HK-2 (cell line): ENCODE measurements at regions not wholly inside any gene's neighbourhood (a gene's known extent, or its start where the extent isn't known, plus 50 kb on each side); places are given as distances from the start of the nearest gene placed in this dataset.

ENCODE experiments used
- DNase-seq: peaks from one replicate; pipeline ENCODE4 v3.0.0-alpha.2; 2018; ENCODE audit not compliant: unreplicated experiment

GRCh38 chr15:97597801-97598200 is 362.7 kb upstream of the ARRDC4 start:
- DNase-seq = no peak

- no peak for DNase-seq
Measured at GRCh38 chr15:97598353-97598798, 362.1 kb upstream of the ARRDC4 start.

- DNase-seq = no peak
Measured at GRCh38 chr15:97600190-97600589, 360.3 kb upstream of the ARRDC4 start.

- DNase-seq = no peak
Measured at GRCh38 chr15:97604677-97605076, 355.8 kb upstream of the ARRDC4 start.

GRCh38 chr15:97615114-97615513 is 345.4 kb upstream of the ARRDC4 start:
- no peak for DNase-seq

- no peak for DNase-seq
Measured at GRCh38 chr15:97623091-97623661, 337.3 kb upstream of the ARRDC4 start.

- DNase-seq = no peak
Measured at GRCh38 chr15:97627634-97628033, 332.9 kb upstream of the ARRDC4 start.

GRCh38 chr15:97645758-97646157 is 314.7 kb upstream of the ARRDC4 start:
- DNase-seq = no peak

GRCh38 chr15:97648728-97649127 is 311.8 kb upstream of the ARRDC4 start:
- DNase-seq = no peak

GRCh38 chr15:97652041-97652440 is 308.5 kb upstream of the ARRDC4 start:
- DNase-seq = no peak

- no peak for DNase-seq
Measured at GRCh38 chr15:97652700-97653167, 307.8 kb upstream of the ARRDC4 start.

GRCh38 chr15:97653896-97654295 is 306.6 kb upstream of the ARRDC4 start:
- DNase-seq = no peak

- no peak for DNase-seq
Measured at GRCh38 chr15:97654481-97655076, 305.9 kb upstream of the ARRDC4 start.

- DNase-seq = no peak
Measured at GRCh38 chr15:97661796-97662195, 298.7 kb upstream of the ARRDC4 start.

GRCh38 chr15:97672586-97672985 is 287.9 kb upstream of the ARRDC4 start:
- DNase-seq = no peak

GRCh38 chr15:97678656-97679055 is 281.8 kb upstream of the ARRDC4 start:
- DNase-seq = no peak

GRCh38 chr15:97679106-97679688 is 281.3 kb upstream of the ARRDC4 start:
- DNase-seq = no peak

GRCh38 chr15:97680606-97681220 is 279.8 kb upstream of the ARRDC4 start:
- DNase-seq = no peak

GRCh38 chr15:97683831-97684230 is 276.7 kb upstream of the ARRDC4 start:
- no peak for DNase-seq

GRCh38 chr15:97684249-97684648 is 276.3 kb upstream of the ARRDC4 start:
- DNase-seq = no peak

- no peak for DNase-seq
Measured at GRCh38 chr15:97686324-97686723, 274.2 kb upstream of the ARRDC4 start.

- no peak for DNase-seq
Measured at GRCh38 chr15:97687654-97688053, 272.8 kb upstream of the ARRDC4 start.

- DNase-seq = no peak
Measured at GRCh38 chr15:97688177-97688576, 272.3 kb upstream of the ARRDC4 start.
